Immature natural killer cell (primary cell): ENCODE measurements at regions not wholly inside any gene's neighbourhood (a gene's known extent, or its start where the extent isn't known, plus 50 kb on each side); places are given as distances from the start of the nearest gene placed in this dataset.
"Not testable (repeated sequence)": the region's sequence is repeated elsewhere in the genome, so short reads cannot be mapped to it uniquely, and the experiment has no call there.

ENCODE experiments used
- DNase-seq, 3 donors: peaks; one replicate each; pipeline ENCODE4 v3.0.0; 2022; ENCODE audit warnings: mixed read lengths in 1 of 3
- H3K27ac Mint-ChIP-seq, 6 donors: one replicate each; pipeline ENCODE4 v1.8.0; 2020; ENCODE audit warnings: mixed read lengths in 6 of 6, mild to moderate bottlenecking in 5 of 6, inconsistent platforms in 4 of 6, moderate library complexity in 3 of 6
- H3K27me3 Mint-ChIP-seq, 3 donors: one replicate each; pipeline ENCODE4 v1.8.0; 2020 to 2021; ENCODE audit warnings: low read depth in 3 of 3, mild to moderate bottlenecking in 3 of 3, mixed read lengths in 3 of 3, moderate library complexity in 3 of 3, inconsistent platforms in 1 of 3
- H3K36me3 Mint-ChIP-seq, 3 donors: one replicate each; pipeline ENCODE4 v1.8.0; 2020; ENCODE audit warnings: mixed read lengths in 3 of 3, inconsistent platforms in 2 of 3, mild to moderate bottlenecking in 2 of 3
- H3K4me1 Mint-ChIP-seq, 2 donors: one replicate each; pipeline ENCODE4 v1.8.0; 2020; ENCODE audit warnings: inconsistent platforms in 2 of 2, mild to moderate bottlenecking in 2 of 2, mixed read lengths in 2 of 2, moderate library complexity in 1 of 2
- H3K4me3 Mint-ChIP-seq, 5 donors: one replicate each; pipeline ENCODE4 v1.8.0; 2020; ENCODE audit warnings: mild to moderate bottlenecking in 5 of 5, mixed read lengths in 5 of 5, inconsistent platforms in 3 of 5, moderate library complexity in 3 of 5
- H3K9me3 Mint-ChIP-seq, 6 donors: one replicate each; pipeline ENCODE4 v1.8.0; 2020; ENCODE audit warnings: mild to moderate bottlenecking in 6 of 6, mixed read lengths in 6 of 6, inconsistent platforms in 4 of 6, moderate library complexity in 3 of 6

GRCh38 chr2:89996779-89997178, 1305.3 kb downstream of the RPIA start:
- H3K36me3 Mint-ChIP-seq = not testable (repeated sequence)

GRCh38 chr2:90004553-90004952, 1313.1 kb downstream of the RPIA start:
- H3K27me3 Mint-ChIP-seq, H3K4me1 Mint-ChIP-seq, DNase-seq, H3K9me3 Mint-ChIP-seq, H3K27ac Mint-ChIP-seq, H3K4me3 Mint-ChIP-seq, H3K36me3 Mint-ChIP-seq: not testable (repeated sequence)

More at GRCh38 chr2:89996779-89997178, 1305.3 kb downstream of the RPIA start:
- not testable (repeated sequence) for H3K4me1 Mint-ChIP-seq, H3K4me3 Mint-ChIP-seq, H3K9me3 Mint-ChIP-seq, H3K27me3 Mint-ChIP-seq, H3K27ac Mint-ChIP-seq, DNase-seq

- not testable (repeated sequence) for DNase-seq, H3K4me3 Mint-ChIP-seq, H3K27ac Mint-ChIP-seq, H3K4me1 Mint-ChIP-seq, H3K36me3 Mint-ChIP-seq, H3K27me3 Mint-ChIP-seq, H3K9me3 Mint-ChIP-seq
These were observed 1319.1 kb downstream of the RPIA start for GRCh38 chr2:90010442-90011100.

GRCh38 chr2:90011101-90011443, 1319.6 kb downstream of the RPIA start:
- H3K4me1 Mint-ChIP-seq, DNase-seq, H3K27me3 Mint-ChIP-seq: not testable (repeated sequence)

GRCh38 chr2:90019908-90020307, 1328.4 kb downstream of the RPIA start:
- H3K27ac Mint-ChIP-seq, H3K27me3 Mint-ChIP-seq, DNase-seq, H3K4me3 Mint-ChIP-seq, H3K4me1 Mint-ChIP-seq, H3K9me3 Mint-ChIP-seq, H3K36me3 Mint-ChIP-seq: not testable (repeated sequence)

More at GRCh38 chr2:90011101-90011443, 1319.6 kb downstream of the RPIA start:
- not testable (repeated sequence) for H3K36me3 Mint-ChIP-seq, H3K27ac Mint-ChIP-seq, H3K4me3 Mint-ChIP-seq, H3K9me3 Mint-ChIP-seq

- DNase-seq, H3K4me3 Mint-ChIP-seq, H3K27me3 Mint-ChIP-seq: not testable (repeated sequence)
These were observed 1329.8 kb downstream of the RPIA start for GRCh38 chr2:90021234-90021633.

GRCh38 chr2:90027231-90027643, 1335.8 kb downstream of the RPIA start:
- H3K4me1 Mint-ChIP-seq, H3K9me3 Mint-ChIP-seq, H3K36me3 Mint-ChIP-seq, H3K27me3 Mint-ChIP-seq, DNase-seq, H3K27ac Mint-ChIP-seq, H3K4me3 Mint-ChIP-seq: not testable (repeated sequence)

More at GRCh38 chr2:90021234-90021633, 1329.8 kb downstream of the RPIA start:
- not testable (repeated sequence) for H3K27ac Mint-ChIP-seq, H3K9me3 Mint-ChIP-seq, H3K4me1 Mint-ChIP-seq, H3K36me3 Mint-ChIP-seq

- not testable (repeated sequence) for H3K4me1 Mint-ChIP-seq, H3K27ac Mint-ChIP-seq, H3K9me3 Mint-ChIP-seq, DNase-seq, H3K4me3 Mint-ChIP-seq, H3K27me3 Mint-ChIP-seq, H3K36me3 Mint-ChIP-seq
These were observed 1337.1 kb downstream of the RPIA start for GRCh38 chr2:90028381-90029079.

GRCh38 chr2:90029080-90029428, 1337.6 kb downstream of the RPIA start:
- not testable (repeated sequence) for H3K4me1 Mint-ChIP-seq, H3K27me3 Mint-ChIP-seq, H3K27ac Mint-ChIP-seq

GRCh38 chr2:90032269-90032668, 1340.8 kb downstream of the RPIA start:
- not testable (repeated sequence) for H3K27ac Mint-ChIP-seq, DNase-seq

More at GRCh38 chr2:90029080-90029428, 1337.6 kb downstream of the RPIA start:
- H3K4me3 Mint-ChIP-seq, H3K9me3 Mint-ChIP-seq, DNase-seq, H3K36me3 Mint-ChIP-seq: not testable (repeated sequence)

GRCh38 chr2:90036335-90036734, 1344.9 kb downstream of the RPIA start:
- DNase-seq, H3K4me3 Mint-ChIP-seq, H3K27ac Mint-ChIP-seq, H3K36me3 Mint-ChIP-seq, H3K27me3 Mint-ChIP-seq, H3K9me3 Mint-ChIP-seq, H3K4me1 Mint-ChIP-seq: not testable (repeated sequence)

More at GRCh38 chr2:90032269-90032668, 1340.8 kb downstream of the RPIA start:
- H3K9me3 Mint-ChIP-seq, H3K27me3 Mint-ChIP-seq, H3K4me1 Mint-ChIP-seq, H3K4me3 Mint-ChIP-seq, H3K36me3 Mint-ChIP-seq: not testable (repeated sequence)

- not testable (repeated sequence) for H3K27ac Mint-ChIP-seq, H3K27me3 Mint-ChIP-seq, H3K9me3 Mint-ChIP-seq
These were observed 1347.6 kb downstream of the RPIA start for GRCh38 chr2:90039093-90039492.

GRCh38 chr2:90047776-90048175, 1356.3 kb downstream of the RPIA start:
- not testable (repeated sequence) for H3K36me3 Mint-ChIP-seq, H3K4me3 Mint-ChIP-seq, H3K9me3 Mint-ChIP-seq, DNase-seq, H3K4me1 Mint-ChIP-seq, H3K27ac Mint-ChIP-seq, H3K27me3 Mint-ChIP-seq

More at GRCh38 chr2:90039093-90039492, 1347.6 kb downstream of the RPIA start:
- not testable (repeated sequence) for H3K4me1 Mint-ChIP-seq, DNase-seq, H3K4me3 Mint-ChIP-seq, H3K36me3 Mint-ChIP-seq

GRCh38 chr2:90052113-90052631, 1360.7 kb downstream of the RPIA start:
- H3K27me3 Mint-ChIP-seq, DNase-seq, H3K4me3 Mint-ChIP-seq, H3K9me3 Mint-ChIP-seq, H3K4me1 Mint-ChIP-seq, H3K36me3 Mint-ChIP-seq, H3K27ac Mint-ChIP-seq: not testable (repeated sequence)
